GM06990 (cell line): ENCODE measurements at regions not wholly inside any gene's neighbourhood (a gene's known extent, or its start where the extent isn't known, plus 50 kb on each side); places are given as distances from the start of the nearest gene placed in this dataset.

Source experiments
- DNase-seq: peaks from one replicate; pipeline ENCODE4 v3.0.0-alpha.2; 2011; ENCODE audit not compliant: insufficient read length; ENCODE audit errors: extremely low read depth
- H3K27me3 ChIP-seq: replicated peaks from 2 replicates; pipeline ENCODE4 v1.6.0; 2011; ENCODE audit warnings: low read length; ENCODE audit not compliant: control insufficient read depth, insufficient read depth
- H3K36me3 ChIP-seq: 2 replicates; pipeline ENCODE4 v1.5.1; 2011; ENCODE audit warnings: low read length; ENCODE audit not compliant: control insufficient read depth, insufficient read depth
- H3K4me3 ChIP-seq: replicated peaks from 2 replicates; pipeline ENCODE4 v1.5.1; 2011; ENCODE audit warnings: low read depth, mild to moderate bottlenecking, control low read depth, low read length
- TF ChIP-seq, protein P1 (sequence below): IDR thresholded peaks from 2 replicates; pipeline ENCODE4 v1.5.1; 2011; ENCODE audit warnings: low read length, control low read depth, mild to moderate bottlenecking, inconsistent platforms; ENCODE audit not compliant: insufficient read depth, poor library complexity, severe bottlenecking

- no peak overlapping the region for H3K4me3 ChIP-seq
- DNase-seq: no peak
- TF ChIP-seq, protein P1, sequence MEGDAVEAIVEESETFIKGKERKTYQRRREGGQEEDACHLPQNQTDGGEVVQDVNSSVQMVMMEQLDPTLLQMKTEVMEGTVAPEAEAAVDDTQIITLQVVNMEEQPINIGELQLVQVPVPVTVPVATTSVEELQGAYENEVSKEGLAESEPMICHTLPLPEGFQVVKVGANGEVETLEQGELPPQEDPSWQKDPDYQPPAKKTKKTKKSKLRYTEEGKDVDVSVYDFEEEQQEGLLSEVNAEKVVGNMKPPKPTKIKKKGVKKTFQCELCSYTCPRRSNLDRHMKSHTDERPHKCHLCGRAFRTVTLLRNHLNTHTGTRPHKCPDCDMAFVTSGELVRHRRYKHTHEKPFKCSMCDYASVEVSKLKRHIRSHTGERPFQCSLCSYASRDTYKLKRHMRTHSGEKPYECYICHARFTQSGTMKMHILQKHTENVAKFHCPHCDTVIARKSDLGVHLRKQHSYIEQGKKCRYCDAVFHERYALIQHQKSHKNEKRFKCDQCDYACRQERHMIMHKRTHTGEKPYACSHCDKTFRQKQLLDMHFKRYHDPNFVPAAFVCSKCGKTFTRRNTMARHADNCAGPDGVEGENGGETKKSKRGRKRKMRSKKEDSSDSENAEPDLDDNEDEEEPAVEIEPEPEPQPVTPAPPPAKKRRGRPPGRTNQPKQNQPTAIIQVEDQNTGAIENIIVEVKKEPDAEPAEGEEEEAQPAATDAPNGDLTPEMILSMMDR: no peak
Observed at GRCh38 chr5:124383693-124384092, 362.7 kb downstream of the ZNF608 start.

DNA sequence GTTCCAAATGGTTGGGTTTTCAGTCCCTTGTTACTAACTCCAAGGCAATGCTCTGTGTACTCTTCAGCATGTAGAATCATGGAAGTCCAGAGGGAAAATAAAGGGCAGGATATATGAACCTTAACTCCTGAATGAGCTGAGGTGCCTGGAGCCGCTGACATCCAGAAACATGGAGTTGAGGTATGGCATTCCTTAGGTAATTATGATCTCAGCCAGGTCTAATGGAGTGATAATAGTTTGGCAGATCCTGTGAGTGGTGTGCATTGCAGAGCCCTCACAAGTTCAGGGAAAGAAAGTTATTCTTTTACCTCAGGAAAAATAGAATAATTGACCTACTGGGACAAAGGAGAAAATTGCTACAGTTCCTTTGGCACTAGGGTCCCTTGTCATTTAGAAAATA is 369.1 kb downstream of the ZNF608 start:
- no peak for DNase-seq
- Histone ChIP-seq H3K4me3 (no peak overlapping the region), H3K27me3 (no peaks in the 10 kb centered on the region), H3K36me3 (no peaks in the 10 kb centered on the region)
- TF ChIP-seq, protein P1: no peak

More at GRCh38 chr5:124383693-124384092, 362.7 kb downstream of the ZNF608 start:
- Histone ChIP-seq H3K27me3 (no peaks in the 10 kb centered on the region), H3K36me3 (no peaks in the 10 kb centered on the region)

GRCh38 chr5:124373883-124374282 is 372.6 kb downstream of the ZNF608 start:
- H3K27me3 ChIP-seq: no peaks in the 10 kb centered on the region
- TF ChIP-seq, protein P1: no peak
- DNase-seq: no peak
- H3K4me3 ChIP-seq: no peak overlapping the region
- no peaks in the 10 kb centered on the region for H3K36me3 ChIP-seq

DNA sequence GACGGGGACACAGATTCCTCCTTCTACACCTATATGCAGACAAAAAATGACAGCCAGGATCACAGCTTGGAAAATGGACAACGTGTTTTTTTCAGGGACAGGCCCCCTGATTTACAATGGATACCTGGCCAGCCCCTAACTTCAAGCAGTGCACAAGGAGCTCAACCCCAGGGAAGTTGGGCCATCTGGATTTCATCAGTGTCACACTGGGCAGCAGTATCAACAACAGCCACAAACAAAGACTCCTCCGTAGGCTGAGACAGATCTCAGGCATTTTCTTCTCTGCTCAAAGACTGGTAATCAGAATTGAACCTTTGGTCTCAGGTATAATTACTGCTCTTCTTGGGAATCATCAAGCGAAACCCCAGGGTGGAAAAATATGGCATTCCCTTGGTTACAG is 374.0 kb downstream of the ZNF608 start:
- Histone ChIP-seq H3K27me3 (no peaks in the 10 kb centered on the region), H3K36me3 (no peaks in the 10 kb centered on the region), H3K4me3 (no peak overlapping the region)
- no peak for DNase-seq
- TF ChIP-seq, protein P1: no peak

- no peak for DNase-seq
- no peaks in the 10 kb centered on the region for H3K27me3 ChIP-seq
- no peak overlapping the region for H3K4me3 ChIP-seq
- TF ChIP-seq, protein P1: no peak
- no peaks in the 10 kb centered on the region for H3K36me3 ChIP-seq
Observed at GRCh38 chr5:124371111-124371706, 375.2 kb downstream of the ZNF608 start.

DNA sequence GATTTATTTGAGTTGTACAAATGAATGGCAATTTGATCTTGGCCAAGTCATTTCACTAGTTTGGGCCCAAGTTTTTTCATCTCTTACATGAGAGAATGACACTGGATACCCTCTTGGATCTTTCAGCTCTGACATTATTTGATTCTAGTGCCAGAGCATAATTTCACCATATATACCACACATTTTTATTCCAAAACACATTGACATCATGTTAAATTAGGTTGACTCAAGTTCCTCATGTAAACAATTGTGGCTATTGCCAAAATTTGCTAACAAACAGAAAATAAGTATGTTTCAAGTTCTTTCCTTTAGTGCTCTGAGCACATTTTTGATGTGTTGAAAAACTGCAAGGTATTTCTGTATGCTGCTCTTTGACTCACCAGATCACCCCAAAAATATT is 375.8 kb downstream of the ZNF608 start:
- Histone ChIP-seq H3K36me3 (no peaks in the 10 kb centered on the region), H3K4me3 (no peak overlapping the region), H3K27me3 (no peaks in the 10 kb centered on the region)
- TF ChIP-seq, protein P1: no peak
- no peak for DNase-seq
